ENCODE measurements at regions not wholly inside any gene's neighbourhood (a gene's known extent, or its start where the extent isn't known, plus 50 kb on each side); places are given as distances from the start of the nearest gene placed in this dataset.
"Not testable (repeated sequence)": the region's sequence is repeated elsewhere in the genome, so short reads cannot be mapped to it uniquely, and the experiment has no call there.

- intact Hi-C loops (cut with DNase I); DNase-seq (ENCODE audit: low spot score): not testable (repeated sequence)
Observed at GRCh38 chr16:29355339-29356059, 51.0 kb downstream of the NPIPB11 start.

DNA sequence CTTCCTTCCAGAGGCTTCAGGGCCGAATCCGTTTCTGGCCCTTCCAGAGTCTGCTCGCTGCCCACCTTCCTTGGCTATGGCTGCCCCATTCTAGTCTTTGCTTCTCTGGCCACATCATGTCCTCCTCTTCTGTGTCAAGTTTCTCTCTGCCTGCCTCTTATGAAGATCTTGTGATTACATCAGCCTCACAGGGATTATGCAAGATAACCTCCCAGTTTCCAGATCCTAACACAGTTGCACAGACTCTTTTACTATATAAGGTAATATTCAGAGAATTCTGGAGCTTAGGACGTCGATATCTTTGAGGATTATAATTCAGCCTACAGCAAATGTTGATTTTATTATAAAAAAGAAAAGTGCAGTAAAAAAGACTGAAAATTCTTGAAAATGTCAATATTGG is 52.1 kb downstream of the NPIPB11 start:
- DNase-seq (ENCODE audit: low spot score); intact Hi-C loops (cut with DNase I): not testable (repeated sequence)

GRCh38 chr16:29352617-29352999 is 53.9 kb downstream of the NPIPB11 start:
- intact Hi-C loops (cut with DNase I); DNase-seq (ENCODE audit: low spot score): not testable (repeated sequence)

GRCh38 chr16:29351970-29352616 is 54.4 kb downstream of the NPIPB11 start:
- DNase-seq (ENCODE audit: low spot score); intact Hi-C loops (cut with DNase I): not testable (repeated sequence)

GRCh38 chr16:29351271-29351969 is 55.1 kb downstream of the NPIPB11 start:
- intact Hi-C loops (cut with DNase I); DNase-seq (ENCODE audit: low spot score): not testable (repeated sequence)

GRCh38 chr16:29349966-29350365 is 56.5 kb downstream of the NPIPB11 start:
- peak; percentile 80 for DNase-seq (ENCODE audit: low spot score)
- intact Hi-C loops (cut with DNase I) = not testable (repeated sequence)

- intact Hi-C loops (cut with DNase I) = not testable (repeated sequence)
Observed at GRCh38 chr16:29348748-29349147, 57.8 kb downstream of the NPIPB11 start.

GRCh38 chr16:29348123-29348690 is 58.3 kb downstream of the NPIPB11 start:
- intact Hi-C loops (cut with DNase I); DNase-seq (ENCODE audit: low spot score): not testable (repeated sequence)

More at GRCh38 chr16:29348748-29349147, 57.8 kb downstream of the NPIPB11 start:
- not testable (repeated sequence) for DNase-seq (ENCODE audit: low spot score)

DNA sequence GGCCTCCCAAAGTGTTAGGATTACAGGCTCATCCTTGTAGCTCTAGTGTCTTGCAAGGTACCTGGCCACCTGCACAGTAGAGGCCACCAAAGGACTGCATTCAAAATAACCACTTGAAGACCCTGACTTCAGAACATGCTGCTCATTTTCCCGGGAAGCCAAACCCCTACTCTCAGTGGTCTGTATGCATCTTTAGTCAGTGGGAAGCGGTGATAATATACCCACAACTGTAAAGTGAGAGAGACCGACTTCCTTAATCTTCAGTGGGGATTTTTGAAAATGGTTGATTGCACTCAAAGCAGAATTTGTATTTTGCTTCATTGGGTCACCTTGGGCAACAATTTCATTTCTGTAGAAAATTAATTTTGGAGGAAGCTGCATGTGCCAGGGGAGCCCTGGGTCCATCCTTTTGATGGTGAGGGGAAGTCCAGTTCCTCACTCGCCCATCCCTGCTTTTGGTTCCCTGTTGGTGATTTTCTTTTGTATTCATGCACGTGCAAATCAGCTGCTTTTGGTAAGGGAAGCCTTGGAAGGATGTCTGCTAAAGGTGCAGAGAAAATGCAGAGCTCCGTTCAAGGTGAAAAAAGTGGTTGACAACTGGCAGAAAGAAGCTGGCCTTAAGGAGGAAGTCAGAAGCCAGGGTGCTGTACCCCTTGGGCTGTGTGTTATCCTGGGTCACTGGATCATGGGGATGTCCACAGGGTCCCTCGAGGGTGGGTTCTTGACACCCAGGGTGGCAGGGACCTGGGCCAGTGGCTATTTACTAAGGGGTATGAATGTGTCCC is 59.5 kb downstream of the NPIPB11 start:
- intact Hi-C loops (cut with DNase I); DNase-seq (ENCODE audit: low spot score): not testable (repeated sequence)

GRCh38 chr16:29346203-29346602 is 60.3 kb downstream of the NPIPB11 start:
- intact Hi-C loops (cut with DNase I); DNase-seq (ENCODE audit: low spot score): not testable (repeated sequence)

GRCh38 chr16:29342937-29343336 is 63.6 kb downstream of the NPIPB11 start:
- DNase-seq (ENCODE audit: low spot score); intact Hi-C loops (cut with DNase I): not testable (repeated sequence)

- intact Hi-C loops (cut with DNase I); DNase-seq (ENCODE audit: low spot score): not testable (repeated sequence)
Observed at GRCh38 chr16:29340779-29341438, 65.6 kb downstream of the NPIPB11 start.

GRCh38 chr16:29340235-29340634 is 66.3 kb downstream of the NPIPB11 start:
- DNase-seq (ENCODE audit: low spot score); intact Hi-C loops (cut with DNase I): not testable (repeated sequence)

DNA sequence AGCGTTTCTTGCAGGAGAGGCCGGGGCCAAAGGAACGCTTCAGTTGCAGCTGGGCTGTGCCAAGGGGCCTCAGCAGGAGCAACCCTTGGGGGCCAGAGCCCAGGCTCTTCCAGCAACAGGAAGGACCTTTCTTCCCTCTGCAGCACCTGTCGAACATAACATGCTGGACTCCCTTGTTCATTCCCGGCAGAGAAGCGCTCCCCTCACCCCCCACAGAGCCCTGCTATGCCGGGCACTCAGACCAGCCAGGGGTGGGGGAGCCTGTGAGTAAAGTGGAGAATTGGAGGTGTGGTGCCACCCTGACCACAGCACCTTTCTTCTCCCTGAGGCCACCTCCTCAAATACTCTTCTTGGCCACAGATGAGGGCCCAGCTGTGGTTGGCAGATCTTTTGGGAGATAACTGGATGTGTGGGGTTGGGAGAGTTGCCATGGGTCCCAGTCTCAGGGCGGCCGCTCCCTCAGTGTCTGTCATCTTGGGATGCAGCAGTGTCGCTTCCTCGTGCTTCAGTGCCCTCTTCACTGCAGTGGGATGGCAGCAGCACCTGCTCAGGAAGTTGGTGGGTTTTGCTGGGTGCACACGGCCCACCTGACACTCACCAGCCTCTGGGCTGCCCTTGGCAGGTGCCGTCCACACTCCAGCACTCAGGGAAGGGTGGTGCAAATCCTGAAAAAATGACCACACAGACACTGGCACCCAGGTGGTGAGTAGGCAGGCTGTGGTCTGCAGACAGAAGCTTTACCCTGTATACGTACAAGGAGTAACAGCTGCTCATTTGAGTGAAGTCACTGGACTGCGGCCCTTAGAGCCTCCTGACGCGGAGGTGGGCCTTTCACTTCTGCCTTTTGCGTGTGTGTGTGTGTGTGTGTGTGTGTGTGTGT is 67.5 kb downstream of the NPIPB11 start:
- intact Hi-C loops (cut with DNase I); DNase-seq (ENCODE audit: low spot score): not testable (repeated sequence)

- intact Hi-C loops (cut with DNase I); DNase-seq (ENCODE audit: low spot score): not testable (repeated sequence)
Observed at GRCh38 chr16:29337385-29337901, 69.1 kb downstream of the NPIPB11 start.

DNA sequence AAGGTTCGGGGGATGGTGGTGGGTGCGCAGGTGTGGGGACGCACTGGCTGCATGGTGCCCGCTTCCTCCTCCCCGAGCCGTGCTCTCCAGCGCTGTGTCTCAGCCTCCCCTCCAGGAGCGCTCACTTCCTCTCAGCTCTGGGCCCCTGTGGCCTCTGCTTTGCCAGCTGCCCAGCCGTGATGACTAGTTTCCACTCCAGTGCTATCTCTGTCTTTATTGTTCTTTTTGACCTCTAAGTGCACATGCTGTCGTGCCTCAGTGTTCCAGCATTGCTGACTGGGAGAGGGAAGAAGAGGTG is 71.0 kb downstream of the NPIPB11 start:
- DNase-seq (ENCODE audit: low spot score); intact Hi-C loops (cut with DNase I): not testable (repeated sequence)

- intact Hi-C loops (cut with DNase I); DNase-seq (ENCODE audit: low spot score): not testable (repeated sequence)
Observed at GRCh38 chr16:29334776-29335548, 71.5 kb downstream of the NPIPB11 start.

Measured in posterior vena cava (tissue), 2 donors.